ENCODE measurements at regions not wholly inside any gene's neighbourhood (a gene's known extent, or its start where the extent isn't known, plus 50 kb on each side); places are given as distances from the start of the nearest gene placed in this dataset.

DNA sequence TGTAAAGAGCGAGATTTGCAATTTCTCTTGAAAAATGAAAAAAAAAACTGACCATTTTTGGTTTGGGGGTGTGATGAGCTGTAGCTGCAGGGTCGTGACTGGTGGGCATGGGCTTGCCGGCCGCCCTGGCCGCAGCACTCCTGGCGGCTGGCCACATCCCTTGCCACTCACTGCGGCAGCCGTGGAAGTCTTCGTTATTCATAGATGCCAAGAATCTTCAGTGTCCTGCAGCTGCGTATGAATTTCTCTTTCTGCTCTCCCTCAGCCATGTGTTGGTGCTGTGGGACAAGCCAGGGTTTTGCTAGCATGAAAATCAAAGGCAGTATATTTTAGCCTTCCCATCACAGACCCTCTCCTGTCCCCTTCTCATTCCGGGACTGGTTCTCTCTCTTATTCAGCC lies 151.7 kb upstream of the TSHZ3 start:
- no peak for DNase-seq (ENCODE audit: low read depth, low spot score)

GRCh38 chr19:31501427-31502195 lies 152.4 kb upstream of the TSHZ3 start:
- no peak for DNase-seq (ENCODE audit: low read depth, low spot score)

DNA sequence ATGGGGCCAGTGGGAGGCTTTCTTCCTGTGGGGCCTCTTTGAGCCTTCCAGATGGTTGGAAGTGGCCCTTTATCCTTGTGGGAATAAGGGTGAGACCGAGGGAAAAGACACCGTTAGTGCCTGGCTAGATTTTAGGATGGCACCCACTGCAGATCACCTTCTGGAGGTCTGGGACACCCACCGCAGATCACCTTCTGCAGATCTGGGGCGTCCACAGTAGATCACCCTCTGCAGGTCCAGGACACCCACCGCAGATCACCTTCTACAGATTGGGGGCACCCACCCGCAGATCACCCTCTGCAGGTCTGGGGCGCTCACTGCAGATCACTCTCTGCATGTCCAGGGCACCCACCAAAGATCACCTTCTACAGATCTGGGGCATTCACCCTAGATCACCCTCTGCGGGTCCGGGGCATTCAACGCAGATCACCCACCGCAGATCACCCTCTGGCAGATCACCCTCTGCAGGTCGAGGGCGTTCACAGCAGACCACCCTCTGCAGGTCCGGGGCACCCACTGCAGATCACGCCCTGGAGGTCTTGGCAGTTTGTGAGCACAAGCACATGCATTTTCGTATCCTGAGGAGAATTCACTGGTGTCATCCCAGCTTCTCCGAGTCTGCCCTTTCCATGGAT lies 153.4 kb upstream of the TSHZ3 start:
- no peak for DNase-seq (ENCODE audit: low read depth, low spot score)

GRCh38 chr19:31503211-31503610 lies 154.0 kb upstream of the TSHZ3 start:
- DNase-seq (ENCODE audit: low read depth, low spot score) = no peak

DNA sequence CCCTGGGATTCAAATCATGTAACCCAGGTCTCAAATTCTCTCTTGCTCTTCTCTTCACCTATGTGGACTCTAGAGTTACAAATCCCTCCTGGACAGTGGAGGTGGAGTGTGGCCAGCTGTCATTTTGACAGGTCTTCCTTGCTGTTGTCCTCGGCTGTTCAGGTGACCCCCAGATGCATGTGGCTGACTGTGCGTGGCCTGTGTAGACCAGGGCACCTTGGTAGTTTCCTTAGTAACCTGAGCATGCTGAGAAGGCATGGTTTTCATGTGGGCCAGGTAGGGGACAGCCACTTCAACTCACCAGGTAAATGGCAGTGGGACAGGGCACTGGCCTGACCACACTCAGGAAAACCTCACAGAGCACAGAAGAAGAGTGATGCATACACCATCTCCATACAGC lies 155.0 kb upstream of the TSHZ3 start:
- DNase-seq (ENCODE audit: low read depth, low spot score) = no peak

GRCh38 chr19:31505596-31505910 lies 156.3 kb upstream of the TSHZ3 start:
- DNase-seq (ENCODE audit: low read depth, low spot score) = no peak

DNA sequence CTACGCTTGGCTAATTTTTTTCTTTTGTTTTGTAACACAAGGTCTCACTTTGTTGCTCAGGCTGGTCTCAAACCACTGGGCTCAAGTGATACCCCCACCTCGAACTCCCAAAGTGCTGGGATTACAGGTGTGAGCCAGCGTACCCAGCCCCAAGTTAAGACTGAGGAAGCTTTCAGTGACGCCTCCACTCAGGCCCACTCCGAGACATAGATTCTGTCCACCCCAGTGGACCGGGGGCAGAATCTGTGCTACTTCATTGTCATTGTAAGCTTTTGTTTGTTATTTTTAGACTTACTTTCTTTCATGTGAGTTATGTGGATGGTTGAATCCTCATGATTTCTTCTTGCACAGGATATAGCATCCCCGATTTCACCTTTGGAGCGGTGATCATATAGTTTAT lies 156.9 kb upstream of the TSHZ3 start:
- DNase-seq (ENCODE audit: low read depth, low spot score) = no peak

- no peak for DNase-seq (ENCODE audit: low read depth, low spot score)
Measured at GRCh38 chr19:31510635-31511034, 161.4 kb upstream of the TSHZ3 start.

GRCh38 chr19:31511098-31511497 lies 161.9 kb upstream of the TSHZ3 start:
- no peak for DNase-seq (ENCODE audit: low read depth, low spot score)

DNA sequence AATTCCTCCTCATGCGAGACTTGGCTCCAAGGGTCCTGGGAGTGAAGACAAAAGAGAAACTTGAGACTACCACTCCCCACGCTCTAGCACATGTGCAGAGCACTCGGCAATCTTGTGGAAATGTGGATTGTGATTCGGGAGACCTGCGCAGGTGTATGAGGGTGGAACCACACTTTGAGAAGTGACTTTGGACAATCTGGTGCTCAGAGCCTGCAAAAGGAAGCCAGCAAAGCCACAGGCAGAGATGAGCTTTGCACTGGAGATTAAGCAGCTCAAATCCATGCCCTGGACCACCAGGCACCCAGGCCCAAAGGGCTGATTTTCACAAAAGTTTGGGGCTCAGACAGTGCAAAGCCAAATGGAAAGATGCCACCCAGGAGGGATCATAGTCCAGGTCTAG lies 162.5 kb upstream of the TSHZ3 start:
- no peak for DNase-seq (ENCODE audit: low read depth, low spot score)

- no peak for DNase-seq (ENCODE audit: low read depth, low spot score)
Measured at GRCh38 chr19:31512181-31512970, 163.1 kb upstream of the TSHZ3 start.

- no peak for DNase-seq (ENCODE audit: low read depth, low spot score)
Measured at GRCh38 chr19:31513841-31514240, 164.6 kb upstream of the TSHZ3 start.

- DNase-seq (ENCODE audit: low read depth, low spot score) = no peak
Measured at GRCh38 chr19:31515931-31516330, 166.7 kb upstream of the TSHZ3 start.

GRCh38 chr19:31516756-31517155 lies 167.5 kb upstream of the TSHZ3 start:
- DNase-seq (ENCODE audit: low read depth, low spot score) = no peak

- no peak for DNase-seq (ENCODE audit: low read depth, low spot score)
Measured at GRCh38 chr19:31517224-31518180, 168.3 kb upstream of the TSHZ3 start.

- DNase-seq (ENCODE audit: low read depth, low spot score) = no peak
Measured at GRCh38 chr19:31518216-31519020, 169.2 kb upstream of the TSHZ3 start.

- no peak for DNase-seq (ENCODE audit: low read depth, low spot score)
Measured at GRCh38 chr19:31519256-31519655, 170.0 kb upstream of the TSHZ3 start.

- no peak for DNase-seq (ENCODE audit: low read depth, low spot score)
Measured at GRCh38 chr19:31519908-31520307, 170.7 kb upstream of the TSHZ3 start.

- DNase-seq (ENCODE audit: low read depth, low spot score) = no peak
Measured at GRCh38 chr19:31520633-31521032, 171.4 kb upstream of the TSHZ3 start.

DNA sequence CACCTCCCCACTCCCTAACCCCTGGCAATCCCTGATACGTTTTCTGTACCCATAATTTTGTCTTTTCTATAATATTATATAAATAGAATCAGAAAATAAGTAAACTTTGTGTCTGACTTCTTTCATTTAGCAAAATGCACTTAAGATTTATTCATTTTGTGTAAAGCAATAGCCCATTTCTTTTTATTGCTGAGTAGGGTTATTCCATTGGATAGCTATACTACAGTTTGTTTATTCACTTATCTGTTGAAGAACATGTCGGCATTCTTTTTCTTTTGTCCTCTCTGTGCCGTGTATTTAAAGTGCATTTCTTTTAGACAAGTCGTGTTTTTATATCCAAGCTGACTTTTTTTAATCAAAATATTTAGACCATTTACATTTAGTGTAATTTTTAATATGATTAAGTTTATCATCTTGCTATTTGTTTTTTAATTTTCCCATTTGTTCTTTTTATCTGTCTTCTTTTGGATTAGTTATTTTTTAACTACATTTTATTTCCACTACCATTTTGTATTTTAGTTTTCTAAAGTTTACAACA lies 176.4 kb upstream of the TSHZ3 start:
- no peak for DNase-seq (ENCODE audit: low read depth, low spot score)

DNA sequence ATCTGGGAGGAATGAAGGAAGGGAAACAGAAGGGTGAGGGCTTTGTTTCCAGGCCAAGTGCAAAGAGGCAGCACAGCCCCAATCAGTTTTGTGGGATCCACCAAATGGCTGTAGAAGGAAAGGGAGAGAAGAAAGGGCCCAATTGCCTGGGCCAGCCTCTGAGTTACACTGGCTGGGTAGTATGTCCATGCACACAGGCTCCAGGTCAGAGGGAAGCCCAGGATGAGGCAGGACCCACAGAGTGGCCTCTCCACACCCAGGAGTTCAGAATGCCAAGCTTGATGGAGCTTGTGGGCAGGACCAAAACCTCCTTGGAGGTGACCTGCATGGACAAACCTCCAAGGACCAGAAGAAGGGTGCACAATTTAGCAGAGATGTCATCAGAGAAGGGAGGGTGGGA lies 178.2 kb upstream of the TSHZ3 start:
- DNase-seq (ENCODE audit: low read depth, low spot score) = no peak

Measured in activated naive CD8-positive, alpha-beta T cell treated with anti-CD3 and anti-CD28 coated beads, Interleukin-2, amount 50 U/mL, for 16 hours (primary cell).